ENCODE measurements at regions not wholly inside any gene's neighbourhood (a gene's known extent, or its start where the extent isn't known, plus 50 kb on each side); places are given as distances from the start of the nearest gene placed in this dataset.
A peak's percentile ranks its signal among the peaks of the same experiment; 100 is the strongest.
"Not testable (repeated sequence)": the region's sequence is repeated elsewhere in the genome, so short reads cannot be mapped to it uniquely, and the experiment has no call there.

DNA sequence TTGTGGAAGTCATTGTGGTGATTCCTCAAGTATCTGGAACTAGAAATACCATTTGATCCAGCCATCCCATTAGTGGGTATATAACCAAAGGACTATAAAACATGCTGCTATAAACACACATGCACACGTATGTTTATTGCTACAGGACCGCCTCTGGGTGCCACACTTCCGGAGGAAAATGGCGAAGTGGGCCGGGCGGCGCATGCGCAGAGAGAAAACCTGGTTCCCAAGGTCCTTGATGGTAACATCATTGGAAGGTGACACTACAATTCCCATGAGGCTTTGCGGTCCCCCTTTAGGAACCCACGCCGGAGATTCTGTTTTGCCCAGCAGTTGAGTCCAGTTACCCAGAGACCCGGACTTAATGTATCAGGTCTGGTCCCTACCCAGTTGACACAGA is 640.4 kb downstream of the CWH43 start:
- not testable (repeated sequence) for H3K36me3 ChIP-seq, H3K9me3 ChIP-seq, H3K27ac ChIP-seq, H3K4me1 ChIP-seq, H3K4me3 ChIP-seq, H3K27me3 ChIP-seq
- 85% methylated on average over 9 of the region's 12 CpGs for WGBS
- peak in 1 of 2 donors; percentile 71 for DNase-seq (ENCODE audit: low spot score in 2 of 2)

Data from suprapubic skin (tissue), 4 donors.